ENCODE measurements at regions not wholly inside any gene's neighbourhood (a gene's known extent, or its start where the extent isn't known, plus 50 kb on each side); places are given as distances from the start of the nearest gene placed in this dataset.

- no peak for DNase-seq (ENCODE audit: low read depth in 1 of 2, low spot score in 1 of 2)
- TF ChIP-seq MAFK (IDR thresholded peaks at IDR 0.05; ENCODE audit: partially characterized antibody) (no peak), RCOR1 (IDR thresholded peaks at IDR 0.05; ENCODE audit: low read depth, low read length) (no peak), SMC3 (IDR thresholded peaks at IDR 0.05) (no peak), KDM5A (IDR thresholded peaks at IDR 0.05) (no peak), FOSL2 (IDR thresholded peaks at IDR 0.05) (no peak), FOSL2 (CRISPR knock-in tag; IDR thresholded peaks at IDR 0.05) (no peak), HEYL (CRISPR knock-in tag; IDR thresholded peaks at IDR 0.05) (no peak), HOXB13 (CRISPR knock-in tag; IDR thresholded peaks at IDR 0.05; ENCODE audit: low read depth) (no peak), NFE2L2 (conservative IDR thresholded peaks at IDR 0.05; ENCODE audit: low read length) (no peak)
- FAIRE-seq: no peak
- no peak overlapping the region for H3K27ac ChIP-seq
- POLR2A ChIA-PET: no interaction called here
- ATAC-seq: no peak
- WGBS (ENCODE audit: missing lambda C conversion rate): 33% methylated on average over 8 of the region's 8 CpGs
- no peak overlapping the region for H3K4me2 ChIP-seq
- no peaks in the 10 kb centered on the region for H3K4me1 ChIP-seq
- H3K9me3 ChIP-seq: no peaks in the 10 kb centered on the region
- CTCF ChIA-PET: no interaction called here
- H3K4me3 ChIP-seq: no peak overlapping the region
Observed at GRCh38 chr5:152146566-152146965, 221.9 kb upstream of the GLRA1 start.

- DNase-seq (ENCODE audit: low read depth in 1 of 2, low spot score in 1 of 2) (no peak), ATAC-seq (no peak), FAIRE-seq (no peak)
- ChIA-PET CTCF (interaction anchor here (0.7 to 6.7 kb wide), 5 partner anchors 9 to 319 kb away, joined by 3 to 79 read pairs (median 12); no protein-coding TSS in a partner anchor), POLR2A (interaction anchor here (0.7 kb wide), 1 partner anchor 655 kb away, joined by 3 read pairs; no protein-coding TSS in a partner anchor)
- Histone ChIP-seq H3K9me3 (no peaks in the 10 kb centered on the region), H3K27ac (no peak overlapping the region), H3K4me3 (no peak overlapping the region), H3K4me1 (no peaks in the 10 kb centered on the region), H3K4me2 (no peak overlapping the region)
- TF ChIP-seq NFE2L2 (conservative IDR thresholded peaks at IDR 0.05; ENCODE audit: low read length) (no peak), POLR2A (IDR thresholded peaks at IDR 0.05; ENCODE audit: low read length) (no peak), ZFP36 (IDR thresholded peaks at IDR 0.05; ENCODE audit: borderline replicate concordance, partially characterized antibody) (no peak), SREBF2 (IDR thresholded peaks at IDR 0.05) (no peak), REST (IDR thresholded peaks at IDR 0.05) (no peak), RNF2 (IDR thresholded peaks at IDR 0.05; ENCODE audit: borderline replicate concordance, low read depth) (no peak), HES2 (IDR thresholded peaks at IDR 0.05) (no peak), RAD21 (conservative IDR thresholded peaks at IDR 0.05 in 1 of 2, IDR thresholded peaks at IDR 0.05 in 1 of 2) (no peak), RFX5 (IDR thresholded peaks at IDR 0.05) (no peak), CHD4 (IDR thresholded peaks at IDR 0.05; ENCODE audit: borderline replicate concordance) (no peak), FOSB (CRISPR knock-in tag; IDR thresholded peaks at IDR 0.05) (no peak), KDM1A (IDR thresholded peaks at IDR 0.05; ENCODE audit: low read depth) (no peak), KDM5A (IDR thresholded peaks at IDR 0.05) (no peak), CBX2 (IDR thresholded peaks at IDR 0.05; ENCODE audit: borderline replicate concordance, low read depth) (no peak), HOXB13 (CRISPR knock-in tag; IDR thresholded peaks at IDR 0.05; ENCODE audit: low read depth) (no peak)
- TF ChIP-seq, protein P1, sequence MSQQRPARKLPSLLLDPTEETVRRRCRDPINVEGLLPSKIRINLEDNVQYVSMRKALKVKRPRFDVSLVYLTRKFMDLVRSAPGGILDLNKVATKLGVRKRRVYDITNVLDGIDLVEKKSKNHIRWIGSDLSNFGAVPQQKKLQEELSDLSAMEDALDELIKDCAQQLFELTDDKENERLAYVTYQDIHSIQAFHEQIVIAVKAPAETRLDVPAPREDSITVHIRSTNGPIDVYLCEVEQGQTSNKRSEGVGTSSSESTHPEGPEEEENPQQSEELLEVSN (IDR thresholded peaks at IDR 0.05; ENCODE audit: borderline replicate concordance, low read depth): no peak
- TF ChIP-seq, protein P2, sequence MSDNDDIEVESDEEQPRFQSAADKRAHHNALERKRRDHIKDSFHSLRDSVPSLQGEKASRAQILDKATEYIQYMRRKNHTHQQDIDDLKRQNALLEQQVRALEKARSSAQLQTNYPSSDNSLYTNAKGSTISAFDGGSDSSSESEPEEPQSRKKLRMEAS (IDR thresholded peaks at IDR 0.05): no peak
- TF ChIP-seq, protein P3, sequence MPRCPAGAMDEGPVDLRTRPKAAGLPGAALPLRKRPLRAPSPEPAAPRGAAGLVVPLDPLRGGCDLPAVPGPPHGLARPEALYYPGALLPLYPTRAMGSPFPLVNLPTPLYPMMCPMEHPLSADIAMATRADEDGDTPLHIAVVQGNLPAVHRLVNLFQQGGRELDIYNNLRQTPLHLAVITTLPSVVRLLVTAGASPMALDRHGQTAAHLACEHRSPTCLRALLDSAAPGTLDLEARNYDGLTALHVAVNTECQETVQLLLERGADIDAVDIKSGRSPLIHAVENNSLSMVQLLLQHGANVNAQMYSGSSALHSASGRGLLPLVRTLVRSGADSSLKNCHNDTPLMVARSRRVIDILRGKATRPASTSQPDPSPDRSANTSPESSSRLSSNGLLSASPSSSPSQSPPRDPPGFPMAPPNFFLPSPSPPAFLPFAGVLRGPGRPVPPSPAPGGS (IDR thresholded peaks at IDR 0.05): no peak
- TF ChIP-seq, protein P4, sequence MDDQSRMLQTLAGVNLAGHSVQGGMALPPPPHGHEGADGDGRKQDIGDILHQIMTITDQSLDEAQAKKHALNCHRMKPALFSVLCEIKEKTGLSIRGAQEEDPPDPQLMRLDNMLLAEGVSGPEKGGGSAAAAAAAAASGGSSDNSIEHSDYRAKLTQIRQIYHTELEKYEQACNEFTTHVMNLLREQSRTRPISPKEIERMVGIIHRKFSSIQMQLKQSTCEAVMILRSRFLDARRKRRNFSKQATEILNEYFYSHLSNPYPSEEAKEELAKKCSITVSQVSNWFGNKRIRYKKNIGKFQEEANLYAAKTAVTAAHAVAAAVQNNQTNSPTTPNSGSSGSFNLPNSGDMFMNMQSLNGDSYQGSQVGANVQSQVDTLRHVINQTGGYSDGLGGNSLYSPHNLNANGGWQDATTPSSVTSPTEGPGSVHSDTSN (IDR thresholded peaks at IDR 0.05): no peak
- 38% methylated on average over 2 of the region's 2 CpGs for WGBS (ENCODE audit: missing lambda C conversion rate)
Observed at GRCh38 chr5:152144556-152144955, 219.9 kb upstream of the GLRA1 start.
